T1000 (cell line): ENCODE measurements at regions not wholly inside any gene's neighbourhood (a gene's known extent, or its start where the extent isn't known, plus 50 kb on each side); places are given as distances from the start of the nearest gene placed in this dataset.
"Not testable (repeated sequence)": the region's sequence is repeated elsewhere in the genome, so short reads cannot be mapped to it uniquely, and the experiment has no call there.

ENCODE experiments used
- DNase-seq: peaks from one replicate; lab custom pipeline; 2025; ENCODE audit warnings: mixed read lengths; lab: John Stamatoyannopoulos, UW

GRCh38 chr9:101859620-101860019, 121.2 kb upstream of the GRIN3A start:
- DNase-seq, result no peak

GRCh38 chr9:101858026-101858425, 119.6 kb upstream of the GRIN3A start:
- no peak for DNase-seq

GRCh38 chr9:101849102-101849707, 110.8 kb upstream of the GRIN3A start:
- no peak for DNase-seq

- peak; percentile 31 for DNase-seq
Measured at GRCh38 chr9:101848485-101848919, 110.1 kb upstream of the GRIN3A start.

GRCh38 chr9:101846161-101846560, 107.7 kb upstream of the GRIN3A start:
- DNase-seq, result no peak

GRCh38 chr9:101840694-101841188, 102.3 kb upstream of the GRIN3A start:
- DNase-seq, result no peak

GRCh38 chr9:101838988-101839387, 100.5 kb upstream of the GRIN3A start:
- DNase-seq, result not testable (repeated sequence)

GRCh38 chr9:101836021-101836420, 97.6 kb upstream of the GRIN3A start:
- DNase-seq, result no peak

- DNase-seq, result no peak
Measured at GRCh38 chr9:101832486-101832885, 94.0 kb upstream of the GRIN3A start.

GRCh38 chr9:101821450-101821849, 83.0 kb upstream of the GRIN3A start:
- DNase-seq, result not testable (repeated sequence)

GRCh38 chr9:101820983-101821382, 82.5 kb upstream of the GRIN3A start:
- not testable (repeated sequence) for DNase-seq

- DNase-seq, result no peak
Measured at GRCh38 chr9:101814064-101814463, 75.6 kb upstream of the GRIN3A start.

GRCh38 chr9:101807879-101808278, 69.4 kb upstream of the GRIN3A start:
- DNase-seq, result not testable (repeated sequence)

- no peak for DNase-seq
Measured at GRCh38 chr9:101796044-101796443, 57.6 kb upstream of the GRIN3A start.

- no peak for DNase-seq
Measured at GRCh38 chr9:101795147-101795546, 56.7 kb upstream of the GRIN3A start.

GRCh38 chr9:101792475-101792874, 54.0 kb upstream of the GRIN3A start:
- DNase-seq, result no peak

GRCh38 chr9:101791938-101792337, 53.5 kb upstream of the GRIN3A start:
- DNase-seq, result no peak

GRCh38 chr9:101791533-101791932, 53.1 kb upstream of the GRIN3A start:
- no peak for DNase-seq
